Epithelial cell of prostate (primary cell): ENCODE measurements at regions not wholly inside any gene's neighbourhood (a gene's known extent, or its start where the extent isn't known, plus 50 kb on each side); places are given as distances from the start of the nearest gene placed in this dataset.
"Not testable (repeated sequence)": the region's sequence is repeated elsewhere in the genome, so short reads cannot be mapped to it uniquely, and the experiment has no call there.

Experiments
- DNase-seq: peaks from one replicate; pipeline ENCODE4 v3.0.0-alpha.2; 2011; ENCODE audit warnings: low read depth, low spot score
- H3K27ac ChIP-seq: fragments of 450-650 bp; 2 replicates; pipeline ENCODE4 v1.5.1; 2017; ENCODE audit warnings: mild to moderate bottlenecking

GRCh38 chr15:87642997-87643396, 613.5 kb downstream of the NTRK3 start:
- DNase-seq, H3K27ac ChIP-seq: not testable (repeated sequence)

- DNase-seq: no peak
- H3K27ac ChIP-seq: no peak overlapping the region
Observed at GRCh38 chr15:87639305-87640011, 617.1 kb downstream of the NTRK3 start.

- DNase-seq: no peak
- no peak overlapping the region for H3K27ac ChIP-seq
Observed at GRCh38 chr15:87638554-87639083, 617.9 kb downstream of the NTRK3 start.

- no peak overlapping the region for H3K27ac ChIP-seq
- DNase-seq: no peak
Observed at GRCh38 chr15:87634361-87634760, 622.2 kb downstream of the NTRK3 start.

GRCh38 chr15:87633525-87633924, 623.0 kb downstream of the NTRK3 start:
- no peak for DNase-seq
- no peak overlapping the region for H3K27ac ChIP-seq

GRCh38 chr15:87632364-87632763, 624.2 kb downstream of the NTRK3 start:
- no peak overlapping the region for H3K27ac ChIP-seq
- DNase-seq: no peak

GRCh38 chr15:87631775-87632174, 624.8 kb downstream of the NTRK3 start:
- DNase-seq: no peak

GRCh38 chr15:87631093-87631492, 625.4 kb downstream of the NTRK3 start:
- no peak for DNase-seq
- no peak overlapping the region for H3K27ac ChIP-seq

More at GRCh38 chr15:87631775-87632174, 624.8 kb downstream of the NTRK3 start:
- H3K27ac ChIP-seq: no peak overlapping the region

GRCh38 chr15:87628311-87628710, 628.2 kb downstream of the NTRK3 start:
- DNase-seq: no peak
- no peak overlapping the region for H3K27ac ChIP-seq

GRCh38 chr15:87626860-87627259, 629.7 kb downstream of the NTRK3 start:
- no peak overlapping the region for H3K27ac ChIP-seq
- DNase-seq: no peak

- no peak for DNase-seq
- no peak overlapping the region for H3K27ac ChIP-seq
Observed at GRCh38 chr15:87623832-87624231, 632.7 kb downstream of the NTRK3 start.

GRCh38 chr15:87620393-87620792, 636.1 kb downstream of the NTRK3 start:
- no peak for DNase-seq
- H3K27ac ChIP-seq: no peak overlapping the region

- no peak overlapping the region for H3K27ac ChIP-seq
- no peak for DNase-seq
Observed at GRCh38 chr15:87619161-87619960, 637.2 kb downstream of the NTRK3 start.

- no peak overlapping the region for H3K27ac ChIP-seq
- DNase-seq: no peak
Observed at GRCh38 chr15:87618203-87618725, 638.3 kb downstream of the NTRK3 start.

GRCh38 chr15:87614704-87615103, 641.8 kb downstream of the NTRK3 start:
- DNase-seq: no peak
- H3K27ac ChIP-seq: no peak overlapping the region

GRCh38 chr15:87610366-87610765, 646.2 kb downstream of the NTRK3 start:
- no peak overlapping the region for H3K27ac ChIP-seq
- no peak for DNase-seq

GRCh38 chr15:87609894-87610293, 646.6 kb downstream of the NTRK3 start:
- DNase-seq: no peak
- H3K27ac ChIP-seq: no peak overlapping the region

- peak overlapping the region; percentile 47 for H3K27ac ChIP-seq
- no peak for DNase-seq
Observed at GRCh38 chr15:87609474-87609873, 647.1 kb downstream of the NTRK3 start.

GRCh38 chr15:87608238-87609028, 648.1 kb downstream of the NTRK3 start:
- H3K27ac ChIP-seq: peak overlapping the region; percentile 47
- DNase-seq: no peak

GRCh38 chr15:87606971-87607370, 649.6 kb downstream of the NTRK3 start:
- DNase-seq: no peak
- H3K27ac ChIP-seq: no peak overlapping the region
